CD14-positive monocyte (primary cell): ENCODE measurements at regions not wholly inside any gene's neighbourhood (a gene's known extent, or its start where the extent isn't known, plus 50 kb on each side); places are given as distances from the start of the nearest gene placed in this dataset.

Experiments
- DNase-seq, 3 donors: peaks; one replicate each; pipeline ENCODE4 v3.0.0-alpha.2; 2011 to 2022
- H2AFZ ChIP-seq: 2 replicates; pipeline ENCODE4 v1.6.0; 2012; ENCODE audit warnings: mild to moderate bottlenecking, low read depth, low read length, inconsistent platforms; ENCODE audit not compliant: insufficient read depth, poor library complexity, severe bottlenecking
- H3K27ac ChIP-seq, 2 donors: 1 replicate in 1 of 2; 2 replicates in 1 of 2; pipeline ENCODE4 v1.5.1; 2012 to 2013; ENCODE audit warnings: low read length in 2 of 2, control low read depth in 1 of 2, inconsistent platforms in 1 of 2, low read depth in 1 of 2, mild to moderate bottlenecking in 1 of 2
- H3K27me3 ChIP-seq, 2 donors: one replicate each; pipeline versions ENCODE4 v1.6.0 to v1.6.1; 2011 to 2013; ENCODE audit warnings: low read length in 2 of 2; ENCODE audit not compliant: control insufficient read depth in 2 of 2, insufficient read depth in 2 of 2
- H3K36me3 ChIP-seq, 2 donors: replicated peaks in 1 of 2; 1 replicate in 1 of 2; 2 replicates in 1 of 2; pipeline versions ENCODE4 v1.5.1 to v1.6.1; 2012 to 2013; ENCODE audit warnings: low read length in 2 of 2, control low read depth in 1 of 2, inconsistent platforms in 1 of 2, mild to moderate bottlenecking in 1 of 2; ENCODE audit not compliant: insufficient read depth in 2 of 2, control insufficient read depth in 1 of 2
- H3K4me1 ChIP-seq, 2 donors: 1 replicate in 1 of 2; 2 replicates in 1 of 2; pipeline versions ENCODE4 v1.5.1 to v1.6.1; 2012 to 2013; ENCODE audit warnings: low read length in 2 of 2, control low read depth in 1 of 2, inconsistent platforms in 1 of 2, mild to moderate bottlenecking in 1 of 2, moderate library complexity in 1 of 2; ENCODE audit not compliant: insufficient read depth in 2 of 2, control insufficient read depth in 1 of 2
- H3K4me2 ChIP-seq: replicated peaks from 2 replicates; pipeline ENCODE3; 2012; ENCODE audit warnings: low read length, moderate library complexity, mild to moderate bottlenecking; ENCODE audit not compliant: poor library complexity, severe bottlenecking; ENCODE audit errors: extremely low read depth
- H3K4me3 ChIP-seq, 3 experiments: fragments of 200-600 bp in 1 of 3; sonication (generic) in 1 of 3; replicated peaks in 1 of 3; 1 replicate in 2 of 3; 2 replicates in 1 of 3; pipeline ENCODE4 v1.5.1; 2011 to 2013; ENCODE audit warnings: low read length in 3 of 3, mild to moderate bottlenecking in 3 of 3, control low read depth in 2 of 3, low read depth in 2 of 3, inconsistent platforms in 1 of 3, moderate library complexity in 1 of 3
- H3K79me2 ChIP-seq: 2 replicates; pipeline ENCODE4 v1.6.0; 2012; ENCODE audit warnings: mild to moderate bottlenecking, control low read depth, inconsistent platforms, low read length, moderate library complexity; ENCODE audit not compliant: insufficient read depth
- H3K9ac ChIP-seq: 2 replicates; pipeline ENCODE4 v1.6.0; 2017; ENCODE audit warnings: low read length, mild to moderate bottlenecking; ENCODE audit not compliant: insufficient read depth, poor library complexity, severe bottlenecking
- H3K9me3 ChIP-seq, 2 donors: replicated peaks in 1 of 2; 1 replicate in 1 of 2; 2 replicates in 1 of 2; pipeline versions ENCODE4 v1.5.1 to v1.6.1; 2012 to 2013; ENCODE audit warnings: low read length in 2 of 2, control low read depth in 1 of 2; ENCODE audit not compliant: control insufficient read depth in 1 of 2, insufficient read depth in 1 of 2
- H4K20me1 ChIP-seq: 2 replicates; pipeline ENCODE4 v1.6.0; 2012; ENCODE audit warnings: mild to moderate bottlenecking, low read length, control low read depth, moderate library complexity; ENCODE audit not compliant: insufficient read depth
- H3K27ac Mint-ChIP-seq, 7 donors: one replicate each; pipeline ENCODE4 v1.8.0; 2020; ENCODE audit warnings: mild to moderate bottlenecking in 7 of 7, mixed read lengths in 7 of 7, moderate library complexity in 6 of 7, inconsistent platforms in 2 of 7
- H3K27me3 Mint-ChIP-seq, 3 donors: one replicate each; pipeline ENCODE4 v1.8.0; 2021 to 2022; ENCODE audit warnings: low read depth in 3 of 3, mild to moderate bottlenecking in 3 of 3, mixed read lengths in 3 of 3, moderate library complexity in 3 of 3, inconsistent platforms in 1 of 3
- H3K36me3 Mint-ChIP-seq, 2 donors: one replicate each; pipeline ENCODE4 v1.8.0; 2020; ENCODE audit warnings: mixed read lengths in 2 of 2, inconsistent platforms in 1 of 2, mild to moderate bottlenecking in 1 of 2
- H3K4me1 Mint-ChIP-seq: one replicate; pipeline ENCODE4 v1.8.0; 2020; ENCODE audit warnings: mild to moderate bottlenecking, mixed read lengths
- H3K4me3 Mint-ChIP-seq, 2 donors: one replicate each; pipeline ENCODE4 v1.8.0; 2020; ENCODE audit warnings: mild to moderate bottlenecking in 2 of 2, mixed read lengths in 2 of 2, moderate library complexity in 1 of 2
- H3K9me3 Mint-ChIP-seq, 7 donors: one replicate each; pipeline ENCODE4 v1.8.0; 2020 to 2022; ENCODE audit warnings: mixed read lengths in 7 of 7, mild to moderate bottlenecking in 6 of 7, moderate library complexity in 6 of 7, inconsistent platforms in 2 of 7
- CTCF ChIP-seq: fragments of 200-600 bp; IDR thresholded peaks from one replicate; pipeline ENCODE4 v1.8.0; 2022; ENCODE audit warnings: antibody characterized with exemption, mild to moderate bottlenecking
- WGBS: methylation state at CpG from one replicate; pipeline ENCODE4 v1.1.5; 2013; ENCODE audit warnings: missing lambda C conversion rate; ENCODE audit not compliant: insufficient coverage; 5-methylcytosine and 5-hydroxymethylcytosine counted together
- intact Hi-C, 2 donors: fragments of 100-400 bp; cut with micrococcal nuclease; formaldehyde crosslinking; loops; one replicate each; pipeline versions ENCODE4 v1.15.0 to v1.15.1; 2023

GRCh38 chr4:126697748-126698147 lies 935.0 kb upstream of the INTU start:
- Mint-ChIP-seq H3K27me3 (peaks cover 0 to 1% (median 0%) of the 10 kb centered on the region in 3 donors), H3K4me3 (no peak overlapping the region), H3K27ac (no peak overlapping the region), H3K4me1 (no peaks in the 10 kb centered on the region), H3K9me3 (peaks cover 0 to 3% (median 0%) of the 10 kb centered on the region in 7 donors), H3K36me3 (no peaks in the 10 kb centered on the region)
- DNase-seq: no peak
- no CpG with 5 or more reads among the region's 1 CpG for WGBS
- Histone ChIP-seq H4K20me1 (no peaks in the 10 kb centered on the region), H3K36me3 (no peaks in the 10 kb centered on the region), H3K9ac (no peak overlapping the region), H3K79me2 (no peaks in the 10 kb centered on the region), H3K4me1 (no peaks in the 10 kb centered on the region), H3K4me3 (no peak overlapping the region), H3K9me3 (no peaks in the 10 kb centered on the region), H2AFZ (no peak overlapping the region), H3K27ac (no peak overlapping the region), H3K27me3 (no peaks in the 10 kb centered on the region), H3K4me2 (no peak overlapping the region)
- no peak for TF ChIP-seq CTCF
- intact Hi-C loops: no loop called here

GRCh38 chr4:126698224-126698623 lies 934.5 kb upstream of the INTU start:
- no peak for TF ChIP-seq CTCF
- Histone ChIP-seq H3K79me2 (no peaks in the 10 kb centered on the region), H3K4me2 (no peak overlapping the region), H3K9ac (no peak overlapping the region), H3K4me1 (no peaks in the 10 kb centered on the region), H2AFZ (no peak overlapping the region), H3K4me3 (no peak overlapping the region), H3K9me3 (no peaks in the 10 kb centered on the region), H3K27ac (no peak overlapping the region), H3K36me3 (no peaks in the 10 kb centered on the region), H4K20me1 (no peaks in the 10 kb centered on the region), H3K27me3 (no peaks in the 10 kb centered on the region)
- Mint-ChIP-seq H3K4me1 (no peaks in the 10 kb centered on the region), H3K9me3 (peaks cover 0 to 3% (median 0%) of the 10 kb centered on the region in 7 donors), H3K27me3 (peaks cover 0 to 1% (median 0%) of the 10 kb centered on the region in 3 donors), H3K4me3 (no peak overlapping the region), H3K36me3 (no peaks in the 10 kb centered on the region), H3K27ac (no peak overlapping the region)
- 100% methylated on average over 1 of the region's 3 CpGs for WGBS
- intact Hi-C loops: no loop called here
- DNase-seq: no peak
